DND-41 (cell line): ENCODE measurements at regions not wholly inside any gene's neighbourhood (a gene's known extent, or its start where the extent isn't known, plus 50 kb on each side); places are given as distances from the start of the nearest gene placed in this dataset.
"Not testable (repeated sequence)": the region's sequence is repeated elsewhere in the genome, so short reads cannot be mapped to it uniquely, and the experiment has no call there.

Source experiments
- ATAC-seq: fragments of 200-7000 bp; cut with Tn5 transposase; 3 replicates; pipeline ENCODE4 v1.9.1; 2021; ENCODE audit warnings: low read depth; ENCODE audit not compliant: insufficient read depth
- DNase-seq: peaks from one replicate; pipeline ENCODE4 v3.0.0-alpha.2; 2020
- H2AFZ ChIP-seq: 2 replicates; pipeline ENCODE4 v1.6.0; 2012; ENCODE audit warnings: low read depth, low read length
- H3K27ac ChIP-seq: 2 replicates; pipeline ENCODE4 v1.5.1; 2012; ENCODE audit warnings: low read length, inconsistent platforms
- H3K27me3 ChIP-seq: fragments of 200-600 bp; sonication (generic); 2 replicates; pipeline ENCODE4 v1.6.0; 2012; ENCODE audit warnings: low read length, mild to moderate bottlenecking, inconsistent platforms; ENCODE audit not compliant: insufficient read depth, poor library complexity
- H3K36me3 ChIP-seq: 2 replicates; pipeline ENCODE4 v1.5.1; 2012; ENCODE audit warnings: low read length, inconsistent platforms; ENCODE audit not compliant: insufficient read depth
- H3K4me1 ChIP-seq: 2 replicates; pipeline ENCODE4 v1.5.1; 2012; ENCODE audit warnings: mild to moderate bottlenecking, low read length; ENCODE audit not compliant: insufficient read depth
- H3K4me2 ChIP-seq: 2 replicates; pipeline ENCODE4 v1.6.0; 2012; ENCODE audit warnings: mild to moderate bottlenecking, moderate library complexity, low read length, inconsistent platforms; ENCODE audit not compliant: insufficient read depth
- H3K4me3 ChIP-seq, 2 experiments: fragments of 200-600 bp in 1 of 2; shearing (Covaris generic) in 1 of 2; 2 replicates each; pipeline ENCODE4 v1.5.1; 2012 to 2016; ENCODE audit warnings: inconsistent platforms in 2 of 2, low read length in 2 of 2, mild to moderate bottlenecking in 2 of 2, low read depth in 1 of 2, moderate library complexity in 1 of 2
- H3K79me2 ChIP-seq: 2 replicates; pipeline ENCODE4 v1.6.0; 2012; ENCODE audit warnings: low read length, inconsistent platforms; ENCODE audit not compliant: insufficient read depth
- H3K9ac ChIP-seq: 2 replicates; pipeline ENCODE4 v1.6.0; 2012; ENCODE audit warnings: low read depth, mild to moderate bottlenecking, inconsistent platforms, low read length, moderate library complexity
- H3K9me3 ChIP-seq: 2 replicates; pipeline ENCODE4 v1.5.1; 2012; ENCODE audit warnings: low read length, moderate library complexity, mild to moderate bottlenecking, inconsistent platforms; ENCODE audit not compliant: insufficient read depth, severe bottlenecking
- H4K20me1 ChIP-seq: 2 replicates; pipeline ENCODE4 v1.6.0; 2012; ENCODE audit warnings: low read length; ENCODE audit not compliant: insufficient read depth
- EZH2 ChIP-seq: IDR thresholded peaks from 3 replicates; pipeline ENCODE4 v1.6.1; 2012; ENCODE audit warnings: borderline replicate concordance, low read depth, mild to moderate bottlenecking, moderate library complexity, low read length, inconsistent platforms; ENCODE audit not compliant: severe bottlenecking
- TF ChIP-seq, protein P1 (sequence below): IDR thresholded peaks from 2 replicates; pipeline ENCODE4 v1.5.1; 2012; ENCODE audit warnings: borderline replicate concordance, low read length, moderate library complexity, mild to moderate bottlenecking; ENCODE audit not compliant: poor library complexity, severe bottlenecking; ENCODE audit errors: extremely low read depth

DNA sequence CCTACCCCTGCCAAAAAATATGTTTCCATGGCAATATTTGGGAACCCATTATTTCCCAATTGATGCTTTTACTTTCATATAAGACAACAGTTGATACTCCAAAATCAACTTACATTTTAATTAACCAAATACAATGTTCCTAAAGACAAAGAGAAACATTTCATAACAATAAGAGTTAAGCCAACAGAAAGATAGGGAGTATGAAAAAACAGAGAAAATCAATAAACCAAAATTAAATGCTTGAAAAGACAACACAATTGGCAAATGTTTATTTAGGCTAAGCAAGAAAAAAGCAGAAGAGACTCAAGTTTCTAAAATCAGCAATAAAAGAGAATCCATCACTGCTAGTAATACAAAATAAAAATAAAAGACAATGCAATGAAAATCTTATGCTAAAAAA lies 123.1 kb upstream of the VPREB1 start:
- no peaks in the 10 kb centered on the region for H3K9me3 ChIP-seq
- H2AFZ ChIP-seq: no peak overlapping the region
- H3K4me1 ChIP-seq: peaks cover 12% of the 10 kb centered on the region
- DNase-seq (no peak), ATAC-seq (no peak)
- H3K4me3 ChIP-seq: no peak overlapping the region
- no peak for TF ChIP-seq EZH2
- TF ChIP-seq, protein P1, sequence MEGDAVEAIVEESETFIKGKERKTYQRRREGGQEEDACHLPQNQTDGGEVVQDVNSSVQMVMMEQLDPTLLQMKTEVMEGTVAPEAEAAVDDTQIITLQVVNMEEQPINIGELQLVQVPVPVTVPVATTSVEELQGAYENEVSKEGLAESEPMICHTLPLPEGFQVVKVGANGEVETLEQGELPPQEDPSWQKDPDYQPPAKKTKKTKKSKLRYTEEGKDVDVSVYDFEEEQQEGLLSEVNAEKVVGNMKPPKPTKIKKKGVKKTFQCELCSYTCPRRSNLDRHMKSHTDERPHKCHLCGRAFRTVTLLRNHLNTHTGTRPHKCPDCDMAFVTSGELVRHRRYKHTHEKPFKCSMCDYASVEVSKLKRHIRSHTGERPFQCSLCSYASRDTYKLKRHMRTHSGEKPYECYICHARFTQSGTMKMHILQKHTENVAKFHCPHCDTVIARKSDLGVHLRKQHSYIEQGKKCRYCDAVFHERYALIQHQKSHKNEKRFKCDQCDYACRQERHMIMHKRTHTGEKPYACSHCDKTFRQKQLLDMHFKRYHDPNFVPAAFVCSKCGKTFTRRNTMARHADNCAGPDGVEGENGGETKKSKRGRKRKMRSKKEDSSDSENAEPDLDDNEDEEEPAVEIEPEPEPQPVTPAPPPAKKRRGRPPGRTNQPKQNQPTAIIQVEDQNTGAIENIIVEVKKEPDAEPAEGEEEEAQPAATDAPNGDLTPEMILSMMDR: no peak
- H3K9ac ChIP-seq: no peak overlapping the region
- H3K27me3 ChIP-seq: peaks cover 39% of the 10 kb centered on the region
- no peak overlapping the region for H3K4me2 ChIP-seq
- no peaks in the 10 kb centered on the region for H3K36me3 ChIP-seq
- H3K79me2 ChIP-seq: no peaks in the 10 kb centered on the region
- H4K20me1 ChIP-seq: no peaks in the 10 kb centered on the region
- no peak overlapping the region for H3K27ac ChIP-seq

DNA sequence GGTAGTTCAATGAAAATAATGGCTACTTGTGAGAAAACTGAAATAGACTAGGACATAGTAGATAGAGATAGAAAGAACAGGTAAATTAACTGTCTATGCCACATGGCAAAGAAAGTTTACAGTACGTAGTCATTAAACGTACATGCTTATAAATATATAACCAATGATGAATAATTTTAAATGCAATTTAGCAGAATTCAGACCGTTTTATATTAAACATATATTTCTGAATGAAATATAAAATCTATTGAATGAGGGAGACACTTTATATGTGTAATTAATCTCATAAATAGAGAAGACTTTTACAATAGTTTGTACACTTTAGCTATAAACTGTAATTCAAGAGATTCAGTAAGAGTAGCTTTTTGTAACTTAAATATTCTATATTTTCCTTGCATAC lies 124.4 kb upstream of the VPREB1 start:
- H4K20me1 ChIP-seq: no peaks in the 10 kb centered on the region
- H3K27ac ChIP-seq: no peak overlapping the region
- DNase-seq: no peak
- H2AFZ ChIP-seq: no peak overlapping the region
- H3K9me3 ChIP-seq: no peaks in the 10 kb centered on the region
- H3K4me3 ChIP-seq: no peak overlapping the region
- no peak overlapping the region for H3K9ac ChIP-seq
- peaks cover 2% of the 10 kb centered on the region for H3K4me1 ChIP-seq
- no peak for ATAC-seq
- no peaks in the 10 kb centered on the region for H3K79me2 ChIP-seq
- H3K27me3 ChIP-seq: peaks cover 26% of the 10 kb centered on the region
- no peaks in the 10 kb centered on the region for H3K36me3 ChIP-seq
- H3K4me2 ChIP-seq: no peak overlapping the region
- TF ChIP-seq EZH2: no peak
- TF ChIP-seq, protein P1: no peak

DNA sequence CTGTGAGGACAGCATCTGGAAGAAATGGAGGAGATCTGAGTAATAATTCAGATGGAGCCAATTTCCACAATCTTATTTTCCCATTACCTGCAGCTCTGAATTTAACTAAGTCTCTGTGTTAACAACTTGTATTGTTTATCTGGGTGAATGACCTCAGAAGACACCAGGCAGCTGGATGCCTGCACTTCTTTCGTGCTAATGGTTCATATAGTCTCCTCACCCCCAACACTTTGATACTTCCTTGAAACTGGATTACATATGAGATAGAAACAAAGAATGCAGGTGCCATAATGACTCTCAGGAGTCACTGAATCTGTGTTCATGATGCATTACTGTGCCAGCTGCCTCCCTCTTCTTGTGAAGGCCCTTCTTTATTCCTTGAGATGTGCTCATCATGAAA lies 125.6 kb upstream of the VPREB1 start:
- TF ChIP-seq EZH2: no peak
- TF ChIP-seq, protein P1: no peak
- no peaks in the 10 kb centered on the region for H3K79me2 ChIP-seq
- no peak overlapping the region for H2AFZ ChIP-seq
- no peak overlapping the region for H3K9ac ChIP-seq
- DNase-seq (no peak), ATAC-seq (no peak)
- no peaks in the 10 kb centered on the region for H3K36me3 ChIP-seq
- no peak overlapping the region for H3K4me3 ChIP-seq
- no peaks in the 10 kb centered on the region for H3K9me3 ChIP-seq
- H4K20me1 ChIP-seq: no peaks in the 10 kb centered on the region
- peaks cover 21% of the 10 kb centered on the region for H3K27me3 ChIP-seq
- no peak overlapping the region for H3K4me2 ChIP-seq
- no peaks in the 10 kb centered on the region for H3K4me1 ChIP-seq
- no peak overlapping the region for H3K27ac ChIP-seq

DNA sequence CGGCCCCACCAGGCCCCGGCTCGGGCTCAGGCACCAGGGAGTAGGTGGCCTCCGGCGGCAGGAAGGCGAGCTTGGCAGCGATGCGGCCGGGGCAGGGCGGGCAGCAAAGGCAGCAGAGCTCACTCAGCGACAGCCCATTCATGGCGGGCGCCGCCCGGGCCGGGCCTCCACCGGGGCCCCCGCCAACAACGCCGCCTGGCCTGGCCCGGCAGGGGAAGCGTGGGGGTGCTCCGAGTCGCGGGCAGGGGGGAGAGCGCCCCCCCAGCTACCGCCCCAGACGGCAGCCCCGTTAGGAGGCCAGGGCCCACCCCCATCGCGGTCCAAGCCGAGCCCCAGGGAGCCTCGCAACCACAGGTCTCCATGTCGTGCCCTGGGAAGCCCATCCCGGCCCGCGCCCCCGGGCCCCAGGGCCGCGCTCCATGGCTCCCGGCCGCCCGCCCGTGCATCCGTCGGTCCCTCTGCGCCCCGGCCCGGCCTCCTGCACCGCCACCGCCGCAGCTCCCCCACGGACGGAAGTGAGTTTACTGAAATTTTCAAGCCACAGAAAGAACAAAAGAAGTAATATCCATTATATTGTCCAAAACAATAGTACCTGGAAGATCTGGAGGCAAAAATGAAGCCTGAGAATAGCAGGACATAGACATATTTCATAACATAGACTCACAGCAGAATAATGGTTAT lies 126.6 kb upstream of the VPREB1 start:
- H3K27me3 ChIP-seq: peaks cover 11% of the 10 kb centered on the region
- H2AFZ ChIP-seq, DNase-seq, H3K4me1 ChIP-seq, H3K27ac ChIP-seq, H3K4me3 ChIP-seq, H3K36me3 ChIP-seq, H4K20me1 ChIP-seq, H3K9me3 ChIP-seq, H3K79me2 ChIP-seq, ATAC-seq, H3K4me2 ChIP-seq, H3K9ac ChIP-seq: not testable (repeated sequence)

DNA sequence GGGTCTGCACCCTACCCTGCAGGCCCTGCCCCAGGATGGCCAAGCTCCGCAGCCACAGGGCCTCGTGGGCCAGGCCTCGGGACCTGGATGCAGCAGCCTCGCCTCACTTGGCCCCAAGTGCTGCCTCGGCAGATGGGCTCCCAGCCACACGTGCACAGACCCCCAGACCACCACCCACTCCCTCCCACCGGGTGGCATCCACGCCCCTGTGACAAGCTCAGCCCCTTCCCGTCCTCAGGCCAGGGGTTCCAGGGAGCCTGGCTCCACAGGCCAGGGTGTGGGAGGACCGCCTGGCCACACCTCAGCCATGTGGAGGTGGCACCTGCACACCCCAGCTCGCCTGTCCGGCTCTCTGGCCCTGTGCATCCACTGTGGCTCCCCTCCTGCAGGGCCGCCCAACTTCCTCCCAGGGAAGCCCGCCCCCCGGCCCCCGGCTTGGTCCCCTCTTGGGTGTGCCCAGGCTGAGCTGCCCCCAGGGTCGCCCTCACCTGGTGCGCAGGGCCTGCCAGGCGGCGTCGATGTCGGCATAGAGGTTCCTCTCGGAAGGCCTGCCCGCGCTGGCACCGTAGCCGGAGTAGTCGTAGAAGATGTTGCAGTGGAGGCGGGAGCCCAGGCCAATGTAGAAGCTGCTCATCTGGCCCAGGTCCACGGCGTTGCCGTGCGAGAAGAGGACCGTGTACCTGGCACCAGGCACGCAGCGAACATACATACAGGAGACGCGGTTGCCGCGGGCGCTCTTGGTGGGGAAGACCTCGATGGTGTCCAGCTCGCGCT lies 127.4 kb upstream of the VPREB1 start:
- not testable (repeated sequence) for DNase-seq

More for the DNA sequence above, 127.4 kb upstream of the VPREB1 start:
- not testable (repeated sequence) for H3K79me2 ChIP-seq, H3K27ac ChIP-seq, H3K36me3 ChIP-seq, H4K20me1 ChIP-seq, H2AFZ ChIP-seq, H3K9me3 ChIP-seq, ATAC-seq, H3K4me1 ChIP-seq, H3K4me2 ChIP-seq, H3K9ac ChIP-seq, H3K4me3 ChIP-seq, H3K27me3 ChIP-seq
